OCI-LY1 (cell line): ENCODE measurements at regions not wholly inside any gene's neighbourhood (a gene's known extent, or its start where the extent isn't known, plus 50 kb on each side); places are given as distances from the start of the nearest gene placed in this dataset.

Experiments
- H2AFZ ChIP-seq: fragments of 200-600 bp; sonication (generic), shearing (Covaris generic); 2 replicates; pipeline ENCODE4 v1.6.0; 2014; ENCODE audit warnings: antibody characterized with exemption, mild to moderate bottlenecking, low read length
- H3F3A ChIP-seq: fragments of 200-600 bp; sonication (generic), shearing (Covaris generic); 2 replicates; pipeline ENCODE4 v1.6.0; 2014; ENCODE audit warnings: mild to moderate bottlenecking, antibody characterized with exemption, low read length, moderate library complexity; ENCODE audit not compliant: insufficient read depth
- H3K27ac ChIP-seq: fragments of 200-600 bp; sonication (generic); 2 replicates; pipeline ENCODE4 v1.5.1; 2014; ENCODE audit warnings: low read length, mixed run types, mild to moderate bottlenecking, low read depth; ENCODE audit not compliant: poor library complexity, severe bottlenecking
- H3K27me3 ChIP-seq: fragments of 200-600 bp; sonication (generic); 2 replicates; pipeline ENCODE4 v1.6.0; 2014; ENCODE audit warnings: antibody characterized with exemption, mild to moderate bottlenecking, low read length, moderate library complexity; ENCODE audit not compliant: insufficient read depth
- H3K36me3 ChIP-seq: fragments of 200-600 bp; sonication (generic); 2 replicates; pipeline ENCODE4 v1.6.1; 2014; ENCODE audit warnings: mild to moderate bottlenecking, antibody characterized with exemption, low read length, moderate library complexity, mixed read lengths; ENCODE audit not compliant: insufficient read depth
- H3K4me1 ChIP-seq: fragments of 200-600 bp; sonication (generic); 2 replicates; pipeline ENCODE4 v1.5.1; 2014; ENCODE audit warnings: mild to moderate bottlenecking, low read length, moderate library complexity; ENCODE audit not compliant: insufficient read depth, severe bottlenecking
- H3K4me2 ChIP-seq: fragments of 200-600 bp; sonication (generic), shearing (Covaris generic); 2 replicates; pipeline ENCODE4 v1.6.1; 2014; ENCODE audit warnings: low read length
- H3K4me3 ChIP-seq: fragments of 200-600 bp; sonication (generic); 2 replicates; pipeline ENCODE4 v1.5.1; 2014; ENCODE audit warnings: low read length, low read depth, mild to moderate bottlenecking, mixed read lengths; ENCODE audit not compliant: poor library complexity, severe bottlenecking
- H3K79me2 ChIP-seq: fragments of 200-600 bp; shearing (Covaris generic); 2 replicates; pipeline ENCODE4 v1.6.1; 2016; ENCODE audit warnings: mixed run types, low read length, mixed read lengths; ENCODE audit not compliant: insufficient read depth
- H3K9ac ChIP-seq: fragments of 200-600 bp; sonication (generic), shearing (Covaris generic); 2 replicates; pipeline ENCODE4 v1.6.1; 2014; ENCODE audit warnings: mild to moderate bottlenecking, low read length, mixed read lengths
- H3K9me2 ChIP-seq: fragments of 200-600 bp; sonication (generic), shearing (Covaris generic); 2 replicates; pipeline ENCODE4 v1.6.1; 2014; ENCODE audit warnings: low read depth, mild to moderate bottlenecking, low read length, mixed read lengths
- H3K9me3 ChIP-seq: fragments of 200-600 bp; shearing (Covaris generic); 2 replicates; pipeline ENCODE4 v1.6.1; 2014; ENCODE audit warnings: low read length, mixed read lengths
- H4K20me1 ChIP-seq: fragments of 200-600 bp; sonication (generic), shearing (Covaris generic); 2 replicates; pipeline ENCODE4 v1.6.0; 2016; ENCODE audit warnings: mild to moderate bottlenecking, low read length; ENCODE audit not compliant: insufficient read depth
- EZH2 ChIP-seq: fragments of 200-600 bp; sonication (generic), shearing (Covaris generic); IDR thresholded peaks from 2 replicates; pipeline ENCODE4 v1.8.0; 2017; ENCODE audit warnings: borderline replicate concordance, mixed run types, mild to moderate bottlenecking, antibody characterized with exemption, low read length, moderate library complexity, mixed read lengths
- TF ChIP-seq, protein P1 (sequence below): fragments of 200-600 bp; sonication (generic), shearing (Covaris generic); IDR thresholded peaks from 2 replicates; pipeline ENCODE4 v1.5.1; 2017; ENCODE audit warnings: mild to moderate bottlenecking, antibody characterized with exemption, low read length, moderate library complexity, mixed read lengths

DNA sequence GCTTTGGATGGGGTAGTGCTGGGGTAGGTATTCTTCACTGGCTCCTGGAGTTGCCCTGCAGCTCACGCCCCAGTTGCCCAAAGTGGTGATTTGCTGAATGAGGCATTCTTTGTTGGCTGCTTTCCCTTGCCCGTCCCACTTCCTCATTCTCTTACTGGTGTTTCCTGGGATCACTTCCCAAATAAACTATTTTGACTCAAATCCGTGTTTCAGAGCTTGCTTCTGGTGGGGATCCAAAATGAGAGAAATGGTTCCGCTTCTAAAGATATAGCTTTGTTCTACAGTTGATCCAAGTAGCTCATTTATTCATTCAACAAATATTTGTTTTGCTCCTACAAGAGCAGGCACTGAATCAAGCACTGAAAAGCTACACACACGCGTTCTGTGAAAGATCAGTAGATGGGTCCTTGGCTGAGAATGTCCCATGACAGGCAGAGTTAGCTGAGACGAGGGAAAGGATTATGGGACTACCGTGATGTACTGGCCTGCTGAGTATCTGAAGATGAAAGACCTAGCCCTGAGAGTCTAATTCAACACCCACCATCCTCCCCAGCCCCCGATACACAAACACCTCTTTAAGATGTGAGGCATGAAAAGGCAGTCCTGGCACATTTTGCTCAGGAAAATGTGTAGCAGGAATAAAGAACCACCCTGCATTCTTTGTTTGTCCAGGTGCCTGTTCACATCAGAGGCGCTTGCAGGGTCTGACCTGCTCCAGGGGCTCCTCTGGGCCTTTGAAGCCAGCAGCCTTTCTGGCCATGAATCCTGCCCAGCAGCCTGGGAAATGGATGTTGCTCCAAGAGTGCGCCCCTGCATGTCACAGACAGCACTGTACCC lies 143.1 kb upstream of the RANBP3L start:
- Histone ChIP-seq H4K20me1 (no peaks in the 10 kb centered on the region), H3K9me3 (no peaks in the 10 kb centered on the region), H3K9ac (no peak overlapping the region), H3K27me3 (no peaks in the 10 kb centered on the region), H3K79me2 (no peaks in the 10 kb centered on the region), H3K27ac (no peak overlapping the region), H3F3A (no peaks in the 10 kb centered on the region), H3K4me1 (peaks cover 32% of the 10 kb centered on the region), H3K36me3 (no peaks in the 10 kb centered on the region), H3K9me2 (no peaks in the 10 kb centered on the region), H2AFZ (no peak overlapping the region), H3K4me3 (no peak overlapping the region), H3K4me2 (no peak overlapping the region)
- TF ChIP-seq, protein P1, sequence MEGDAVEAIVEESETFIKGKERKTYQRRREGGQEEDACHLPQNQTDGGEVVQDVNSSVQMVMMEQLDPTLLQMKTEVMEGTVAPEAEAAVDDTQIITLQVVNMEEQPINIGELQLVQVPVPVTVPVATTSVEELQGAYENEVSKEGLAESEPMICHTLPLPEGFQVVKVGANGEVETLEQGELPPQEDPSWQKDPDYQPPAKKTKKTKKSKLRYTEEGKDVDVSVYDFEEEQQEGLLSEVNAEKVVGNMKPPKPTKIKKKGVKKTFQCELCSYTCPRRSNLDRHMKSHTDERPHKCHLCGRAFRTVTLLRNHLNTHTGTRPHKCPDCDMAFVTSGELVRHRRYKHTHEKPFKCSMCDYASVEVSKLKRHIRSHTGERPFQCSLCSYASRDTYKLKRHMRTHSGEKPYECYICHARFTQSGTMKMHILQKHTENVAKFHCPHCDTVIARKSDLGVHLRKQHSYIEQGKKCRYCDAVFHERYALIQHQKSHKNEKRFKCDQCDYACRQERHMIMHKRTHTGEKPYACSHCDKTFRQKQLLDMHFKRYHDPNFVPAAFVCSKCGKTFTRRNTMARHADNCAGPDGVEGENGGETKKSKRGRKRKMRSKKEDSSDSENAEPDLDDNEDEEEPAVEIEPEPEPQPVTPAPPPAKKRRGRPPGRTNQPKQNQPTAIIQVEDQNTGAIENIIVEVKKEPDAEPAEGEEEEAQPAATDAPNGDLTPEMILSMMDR = no peak
- no peak for TF ChIP-seq EZH2

DNA sequence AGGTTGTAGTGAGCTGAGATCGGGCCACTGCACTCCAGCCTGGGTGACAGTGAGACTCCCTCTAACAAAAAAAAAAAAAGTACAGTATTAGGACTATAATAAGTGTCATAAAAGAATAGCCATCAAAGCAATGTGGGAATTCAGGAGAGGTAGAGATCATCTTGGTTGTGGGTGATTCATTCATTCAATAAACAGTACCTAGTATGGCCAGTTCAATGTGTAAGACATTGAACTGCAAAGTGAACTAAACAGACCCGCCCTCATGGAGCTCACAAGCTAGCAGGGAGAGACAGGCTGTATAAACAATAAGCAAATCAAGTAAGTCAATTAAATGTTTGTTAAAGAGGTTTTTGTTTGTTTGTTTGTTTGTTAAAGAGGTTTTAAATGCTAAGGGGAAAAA lies 146.1 kb upstream of the RANBP3L start:
- no peaks in the 10 kb centered on the region for H3K79me2 ChIP-seq
- no peak overlapping the region for H3K4me3 ChIP-seq
- H3K9me2 ChIP-seq = no peaks in the 10 kb centered on the region
- H3K4me2 ChIP-seq = no peak overlapping the region
- H4K20me1 ChIP-seq = no peaks in the 10 kb centered on the region
- H3K9me3 ChIP-seq = no peaks in the 10 kb centered on the region
- H3K36me3 ChIP-seq = no peaks in the 10 kb centered on the region
- no peak for TF ChIP-seq EZH2
- TF ChIP-seq, protein P1 = no peak
- H3K9ac ChIP-seq = no peak overlapping the region
- H3F3A ChIP-seq = no peaks in the 10 kb centered on the region
- no peak overlapping the region for H3K27ac ChIP-seq
- no peak overlapping the region for H2AFZ ChIP-seq
- H3K27me3 ChIP-seq = no peaks in the 10 kb centered on the region
- peaks cover 4% of the 10 kb centered on the region for H3K4me1 ChIP-seq

DNA sequence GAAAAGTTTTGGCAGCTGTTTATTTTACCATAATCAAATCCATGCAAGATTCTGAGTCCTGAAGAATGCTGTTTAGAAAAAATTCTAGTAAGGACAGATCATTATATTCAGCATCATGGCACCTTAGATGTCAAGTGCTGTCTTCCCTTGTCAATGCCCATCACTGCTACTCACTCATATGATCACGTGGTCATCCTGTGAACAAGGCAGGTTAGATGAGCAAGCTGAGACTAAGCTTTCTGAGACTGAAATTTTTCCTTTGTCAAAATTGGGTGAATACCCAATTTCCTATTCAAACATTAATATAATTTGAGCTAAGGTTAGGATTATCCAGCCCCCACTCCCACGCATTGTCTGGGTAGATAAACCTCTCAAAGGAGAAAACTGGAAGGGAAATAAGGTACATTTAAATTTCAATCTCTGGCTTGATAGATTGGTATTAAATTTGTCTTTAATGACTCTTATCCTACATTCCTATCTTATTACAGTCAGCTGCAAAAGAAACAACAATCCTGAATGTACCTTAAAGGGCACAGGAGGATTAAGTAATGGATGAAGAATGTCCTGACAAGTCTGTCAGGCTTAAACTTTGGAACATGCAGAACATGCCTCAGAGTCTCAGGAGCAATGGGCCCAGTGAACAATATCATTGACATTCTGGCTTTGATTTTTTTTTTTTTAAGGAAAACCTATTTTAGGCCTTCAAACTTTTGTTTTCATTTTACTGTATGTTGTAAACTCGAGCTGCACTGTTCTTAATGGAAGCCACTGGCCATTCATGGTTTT lies 148.7 kb upstream of the RANBP3L start:
- Histone ChIP-seq H3K4me1 (no peaks in the 10 kb centered on the region), H4K20me1 (no peaks in the 10 kb centered on the region), H2AFZ (no peak overlapping the region), H3K79me2 (no peaks in the 10 kb centered on the region), H3K9me2 (no peaks in the 10 kb centered on the region), H3K9me3 (no peaks in the 10 kb centered on the region), H3K4me2 (no peak overlapping the region), H3F3A (no peaks in the 10 kb centered on the region), H3K36me3 (no peaks in the 10 kb centered on the region), H3K9ac (no peak overlapping the region), H3K27me3 (no peaks in the 10 kb centered on the region), H3K4me3 (no peak overlapping the region), H3K27ac (no peak overlapping the region)
- TF ChIP-seq, protein P1 = no peak
- TF ChIP-seq EZH2 = no peak
